Endodermal cell (in vitro differentiated cells): ENCODE measurements at regions not wholly inside any gene's neighbourhood (a gene's known extent, or its start where the extent isn't known, plus 50 kb on each side); places are given as distances from the start of the nearest gene placed in this dataset.

Experiments
- DNase-seq: peaks from one replicate; pipeline ENCODE4 v3.0.0-alpha.2; 2017
- H3K27ac ChIP-seq: 2 replicates; pipeline ENCODE4 v1.5.1; 2013; ENCODE audit warnings: mild to moderate bottlenecking, low read depth, low read length, moderate library complexity
- H3K27me3 ChIP-seq: 2 replicates; pipeline ENCODE4 v1.6.1; 2013; ENCODE audit warnings: mild to moderate bottlenecking, low read length, moderate library complexity; ENCODE audit not compliant: insufficient read depth, control insufficient read depth, poor library complexity, severe bottlenecking
- H3K36me3 ChIP-seq: 2 replicates; pipeline ENCODE4 v1.7.0; 2013; ENCODE audit warnings: mild to moderate bottlenecking, low read length, moderate library complexity; ENCODE audit not compliant: control insufficient read depth, insufficient read depth
- H3K4me1 ChIP-seq: one replicate; pipeline ENCODE4 v1.7.0; 2013; ENCODE audit warnings: low read length; ENCODE audit not compliant: control insufficient read depth, insufficient read depth
- H3K4me3 ChIP-seq: 2 replicates; pipeline ENCODE4 v1.5.1; 2013; ENCODE audit warnings: mild to moderate bottlenecking, low read length, moderate library complexity
- H3K9ac ChIP-seq: 2 replicates; pipeline ENCODE4 v1.6.1; 2013; ENCODE audit warnings: mild to moderate bottlenecking, low read length, moderate library complexity; ENCODE audit not compliant: poor library complexity, severe bottlenecking; ENCODE audit errors: extremely low read depth
- H3K9me3 ChIP-seq: 2 replicates; pipeline ENCODE4 v1.6.1; 2013; ENCODE audit warnings: mild to moderate bottlenecking, low read length, moderate library complexity; ENCODE audit not compliant: control insufficient read depth
- H3K27ac Mint-ChIP-seq: 2 replicates; pipeline ENCODE4 v1.8.0; 2020; ENCODE audit warnings: mixed read lengths
- H3K27me3 Mint-ChIP-seq: 2 replicates; pipeline ENCODE4 v1.8.0; 2021; ENCODE audit warnings: mild to moderate bottlenecking, mixed read lengths; ENCODE audit not compliant: insufficient read depth
- H3K36me3 Mint-ChIP-seq: 2 replicates; pipeline ENCODE4 v1.8.0; 2020; ENCODE audit warnings: low read depth, mixed read lengths
- H3K4me1 Mint-ChIP-seq: 2 replicates; pipeline ENCODE4 v1.8.0; 2020; ENCODE audit warnings: mixed read lengths
- H3K4me3 Mint-ChIP-seq: 2 replicates; pipeline ENCODE4 v1.8.0; 2020; ENCODE audit warnings: mild to moderate bottlenecking, moderate library complexity, mixed read lengths
- H3K9me3 Mint-ChIP-seq: 2 replicates; pipeline ENCODE4 v1.8.0; 2020; ENCODE audit warnings: mild to moderate bottlenecking, mixed read lengths
- WGBS, 2 experiments: methylation state at CpG; one replicate each; pipeline versions ENCODE4 v1.1.5 to v1.1.7; 2013; ENCODE audit warnings: missing lambda C conversion rate in 2 of 2, mixed read lengths in 1 of 2; ENCODE audit not compliant: insufficient coverage in 1 of 2, insufficient read length in 1 of 2; 5-methylcytosine and 5-hydroxymethylcytosine counted together
- TF ChIP-seq, protein P1 (sequence below): fragments of 200-600 bp; sonication (generic); conservative IDR thresholded peaks from 2 replicates; pipeline ENCODE4 v1.5.0; 2021; ENCODE audit warnings: antibody characterized with exemption, mild to moderate bottlenecking

DNA sequence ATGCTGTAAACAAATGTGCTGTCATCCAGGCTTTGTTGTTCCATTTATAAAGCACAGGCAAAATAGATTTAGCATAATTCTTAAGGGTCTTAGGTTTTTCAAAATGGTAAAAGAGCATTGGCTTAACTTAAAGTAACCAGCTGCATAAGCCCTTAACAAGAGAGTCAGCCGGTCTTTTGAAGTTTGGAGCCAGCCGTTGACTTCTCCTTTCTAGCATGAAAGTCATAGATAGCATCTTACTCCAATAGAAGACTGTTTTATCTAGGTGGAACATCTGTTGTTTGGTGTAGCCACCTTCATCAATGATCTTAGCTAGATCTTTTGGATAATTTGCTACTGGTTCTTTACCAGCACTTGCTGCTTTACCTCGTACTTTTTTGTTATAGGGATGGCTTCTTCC lies 297.5 kb upstream of the DCBLD2 start:
- H3K27me3 ChIP-seq, result no peaks in the 10 kb centered on the region
- no peaks in the 10 kb centered on the region for H3K36me3 ChIP-seq
- H3K27me3 Mint-ChIP-seq, result no peaks in the 10 kb centered on the region
- H3K36me3 Mint-ChIP-seq, result no peaks in the 10 kb centered on the region
- H3K4me1 Mint-ChIP-seq, result no peaks in the 10 kb centered on the region
- TF ChIP-seq, protein P1, sequence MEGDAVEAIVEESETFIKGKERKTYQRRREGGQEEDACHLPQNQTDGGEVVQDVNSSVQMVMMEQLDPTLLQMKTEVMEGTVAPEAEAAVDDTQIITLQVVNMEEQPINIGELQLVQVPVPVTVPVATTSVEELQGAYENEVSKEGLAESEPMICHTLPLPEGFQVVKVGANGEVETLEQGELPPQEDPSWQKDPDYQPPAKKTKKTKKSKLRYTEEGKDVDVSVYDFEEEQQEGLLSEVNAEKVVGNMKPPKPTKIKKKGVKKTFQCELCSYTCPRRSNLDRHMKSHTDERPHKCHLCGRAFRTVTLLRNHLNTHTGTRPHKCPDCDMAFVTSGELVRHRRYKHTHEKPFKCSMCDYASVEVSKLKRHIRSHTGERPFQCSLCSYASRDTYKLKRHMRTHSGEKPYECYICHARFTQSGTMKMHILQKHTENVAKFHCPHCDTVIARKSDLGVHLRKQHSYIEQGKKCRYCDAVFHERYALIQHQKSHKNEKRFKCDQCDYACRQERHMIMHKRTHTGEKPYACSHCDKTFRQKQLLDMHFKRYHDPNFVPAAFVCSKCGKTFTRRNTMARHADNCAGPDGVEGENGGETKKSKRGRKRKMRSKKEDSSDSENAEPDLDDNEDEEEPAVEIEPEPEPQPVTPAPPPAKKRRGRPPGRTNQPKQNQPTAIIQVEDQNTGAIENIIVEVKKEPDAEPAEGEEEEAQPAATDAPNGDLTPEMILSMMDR, result no peak
- WGBS, 2 experiments, result 75 to 88% methylated on average over 1 to 3 of the region's 3 CpGs
- no peaks in the 10 kb centered on the region for H3K4me1 ChIP-seq
- no peak overlapping the region for H3K27ac Mint-ChIP-seq
- no peak for DNase-seq
- no peak overlapping the region for H3K4me3 Mint-ChIP-seq
- H3K9ac ChIP-seq, result no peak overlapping the region
- no peaks in the 10 kb centered on the region for H3K9me3 ChIP-seq
- H3K9me3 Mint-ChIP-seq, result no peaks in the 10 kb centered on the region
- H3K27ac ChIP-seq, result no peak overlapping the region
- H3K4me3 ChIP-seq, result no peak overlapping the region

DNA sequence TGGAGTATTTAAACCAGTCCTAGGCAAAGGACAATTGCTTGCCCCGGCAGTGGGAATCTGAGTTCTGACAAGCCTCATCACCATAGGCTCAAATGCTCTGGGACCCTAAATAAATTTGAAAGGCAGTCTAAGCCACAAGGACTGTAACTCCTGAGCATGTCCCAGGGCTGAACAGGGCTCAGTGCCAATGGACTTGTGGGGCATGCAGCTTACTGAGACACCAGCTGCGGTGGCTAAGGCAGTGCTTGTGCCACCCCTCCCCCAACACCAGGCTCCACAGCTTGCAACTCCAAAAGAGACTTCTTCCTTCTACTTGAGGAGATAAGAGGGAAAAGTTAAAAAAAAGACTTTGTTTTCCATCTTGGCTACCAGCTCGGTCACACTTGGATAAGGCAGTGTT lies 289.7 kb upstream of the DCBLD2 start:
- no peaks in the 10 kb centered on the region for H3K4me1 Mint-ChIP-seq
- no peaks in the 10 kb centered on the region for H3K36me3 Mint-ChIP-seq
- Histone ChIP-seq H3K36me3 (no peaks in the 10 kb centered on the region), H3K27me3 (no peaks in the 10 kb centered on the region), H3K9me3 (no peaks in the 10 kb centered on the region), H3K27ac (no peak overlapping the region), H3K4me3 (no peak overlapping the region), H3K9ac (no peak overlapping the region), H3K4me1 (no peaks in the 10 kb centered on the region)
- TF ChIP-seq, protein P1, result no peak
- H3K27me3 Mint-ChIP-seq, result no peaks in the 10 kb centered on the region
- no peak overlapping the region for H3K4me3 Mint-ChIP-seq
- DNase-seq, result no peak
- WGBS, 2 experiments, result 76 to 77% methylated on average over 3 of the region's 3 CpGs
- no peak overlapping the region for H3K27ac Mint-ChIP-seq
- H3K9me3 Mint-ChIP-seq, result no peaks in the 10 kb centered on the region

DNA sequence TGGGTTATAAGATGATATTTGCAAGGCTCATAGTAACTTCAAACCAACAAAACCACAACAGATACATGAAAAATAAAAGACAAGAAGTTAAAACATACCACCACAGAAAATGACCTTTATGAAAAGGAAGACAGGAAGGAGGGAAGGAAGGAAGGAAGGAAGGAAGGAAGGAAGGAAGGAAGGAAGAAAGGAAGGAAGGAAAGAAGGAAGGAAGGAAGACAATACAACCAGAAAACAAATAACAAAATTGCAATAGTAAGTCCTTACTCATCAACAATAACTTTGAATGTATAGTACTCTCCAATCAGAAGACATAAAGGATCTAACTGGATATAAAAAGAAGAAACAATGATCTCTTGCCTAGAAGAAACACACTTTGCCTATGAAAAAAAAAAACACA lies 287.4 kb upstream of the DCBLD2 start:
- Mint-ChIP-seq H3K36me3 (no peaks in the 10 kb centered on the region), H3K27me3 (no peaks in the 10 kb centered on the region), H3K4me1 (no peaks in the 10 kb centered on the region), H3K4me3 (no peak overlapping the region), H3K27ac (no peak overlapping the region), H3K9me3 (no peaks in the 10 kb centered on the region)
- Histone ChIP-seq H3K9ac (no peak overlapping the region), H3K4me1 (no peaks in the 10 kb centered on the region), H3K9me3 (no peaks in the 10 kb centered on the region), H3K36me3 (no peaks in the 10 kb centered on the region), H3K27ac (no peak overlapping the region), H3K4me3 (no peak overlapping the region), H3K27me3 (no peaks in the 10 kb centered on the region)
- DNase-seq, result no peak
- TF ChIP-seq, protein P1, result no peak
